ENCODE measurements at regions not wholly inside any gene's neighbourhood (a gene's known extent, or its start where the extent isn't known, plus 50 kb on each side); places are given as distances from the start of the nearest gene placed in this dataset.
"Not testable (repeated sequence)": the region's sequence is repeated elsewhere in the genome, so short reads cannot be mapped to it uniquely, and the experiment has no call there.

- DNase-seq: peak; percentile 68
Measured at GRCh38 chr11:95641495-95641894, 148.1 kb downstream of the FAM76B start.

GRCh38 chr11:95638501-95638900, 151.1 kb downstream of the FAM76B start:
- DNase-seq: no peak

GRCh38 chr11:95625164-95625900, 164.2 kb downstream of the FAM76B start:
- no peak for DNase-seq

GRCh38 chr11:95616256-95616804, 173.3 kb downstream of the FAM76B start:
- no peak for DNase-seq

- DNase-seq: no peak
Measured at GRCh38 chr11:95611827-95612226, 177.8 kb downstream of the FAM76B start.

GRCh38 chr11:95610185-95610584, 179.4 kb downstream of the FAM76B start:
- DNase-seq: not testable (repeated sequence)

GRCh38 chr11:95608093-95608492, 181.5 kb downstream of the FAM76B start:
- no peak for DNase-seq

- DNase-seq: no peak
Measured at GRCh38 chr11:95606824-95607223, 182.8 kb downstream of the FAM76B start.

GRCh38 chr11:95605271-95605940, 184.2 kb downstream of the FAM76B start:
- DNase-seq: peak; percentile 14

GRCh38 chr11:95599959-95600586, 189.5 kb downstream of the FAM76B start:
- DNase-seq: no peak

GRCh38 chr11:95595973-95596489, 193.6 kb downstream of the FAM76B start:
- DNase-seq: no peak

- no peak for DNase-seq
Measured at GRCh38 chr11:95595541-95595940, 194.0 kb downstream of the FAM76B start.

- DNase-seq: no peak
Measured at GRCh38 chr11:95593111-95593510, 196.5 kb downstream of the FAM76B start.

GRCh38 chr11:95592471-95592870, 197.1 kb downstream of the FAM76B start:
- DNase-seq: no peak

- no peak for DNase-seq
Measured at GRCh38 chr11:95589893-95590612, 199.5 kb downstream of the FAM76B start.

- no peak for DNase-seq
Measured at GRCh38 chr11:95588821-95589220, 200.8 kb downstream of the FAM76B start.

- DNase-seq: no peak
Measured at GRCh38 chr11:95586661-95587060, 202.9 kb downstream of the FAM76B start.

GRCh38 chr11:95586155-95586554, 203.4 kb downstream of the FAM76B start:
- no peak for DNase-seq

GRCh38 chr11:95585752-95586077, 203.9 kb downstream of the FAM76B start:
- no peak for DNase-seq

GRCh38 chr11:95585069-95585751, 204.4 kb downstream of the FAM76B start:
- DNase-seq: no peak

GRCh38 chr11:95584589-95584988, 205.0 kb downstream of the FAM76B start:
- DNase-seq: no peak

- no peak for DNase-seq
Measured at GRCh38 chr11:95584180-95584579, 205.4 kb downstream of the FAM76B start.
